Left hindlimb (tissue), 1 donor: ENCODE measurements at regions not wholly inside any gene's neighbourhood (a gene's known extent, or its start where the extent isn't known, plus 50 kb on each side); places are given as distances from the start of the nearest gene placed in this dataset.
"Not testable (repeated sequence)": the region's sequence is repeated elsewhere in the genome, so short reads cannot be mapped to it uniquely, and the experiment has no call there.

Experiments used
- DNase-seq: peaks from one replicate; pipeline ENCODE4 v3.0.0-alpha.2; 2018

- peak; percentile 35 for DNase-seq
Measured at GRCh38 chr2:66171530-66171929, 263.4 kb upstream of the MEIS1 start.

- DNase-seq: no peak
Measured at GRCh38 chr2:66170744-66171330, 264.1 kb upstream of the MEIS1 start.

DNA sequence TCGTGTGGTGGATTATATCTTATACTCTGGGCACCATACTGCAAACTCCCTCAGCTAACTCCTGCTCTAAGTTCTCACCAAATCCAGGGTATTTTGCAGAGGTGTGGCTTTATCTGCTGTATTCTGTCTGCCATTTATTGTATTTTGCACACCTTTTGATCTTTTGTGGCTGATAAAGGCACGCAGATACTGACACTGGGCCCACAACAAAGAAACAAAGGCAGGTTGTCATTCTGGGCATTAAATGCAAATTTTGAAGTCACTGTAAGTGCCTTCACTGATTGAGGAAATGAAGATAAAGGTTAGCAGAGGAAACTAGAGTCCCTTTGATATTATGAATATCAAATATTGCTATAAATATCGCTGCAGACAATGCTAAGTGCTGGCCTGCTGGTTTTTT, 265.8 kb upstream of the MEIS1 start:
- DNase-seq: no peak

DNA sequence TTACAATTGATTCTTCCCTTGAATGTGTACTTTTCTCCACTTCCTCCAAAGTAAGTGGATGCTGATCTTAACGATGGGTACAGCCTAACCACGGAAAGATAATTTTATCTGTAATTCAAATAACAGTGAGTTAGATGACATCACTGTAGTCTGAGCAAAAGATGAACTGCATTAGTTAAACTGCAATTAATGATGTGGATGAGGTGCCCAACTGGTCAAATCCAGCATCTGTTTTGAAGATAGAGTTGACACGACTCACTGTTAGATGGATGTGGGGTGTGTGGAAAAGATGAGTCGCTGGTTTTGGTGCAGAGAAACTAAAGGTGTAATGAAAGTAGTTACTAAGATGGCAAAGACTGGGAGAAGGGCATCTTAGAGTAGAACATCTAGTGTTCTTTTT, 270.5 kb upstream of the MEIS1 start:
- DNase-seq: no peak

DNA sequence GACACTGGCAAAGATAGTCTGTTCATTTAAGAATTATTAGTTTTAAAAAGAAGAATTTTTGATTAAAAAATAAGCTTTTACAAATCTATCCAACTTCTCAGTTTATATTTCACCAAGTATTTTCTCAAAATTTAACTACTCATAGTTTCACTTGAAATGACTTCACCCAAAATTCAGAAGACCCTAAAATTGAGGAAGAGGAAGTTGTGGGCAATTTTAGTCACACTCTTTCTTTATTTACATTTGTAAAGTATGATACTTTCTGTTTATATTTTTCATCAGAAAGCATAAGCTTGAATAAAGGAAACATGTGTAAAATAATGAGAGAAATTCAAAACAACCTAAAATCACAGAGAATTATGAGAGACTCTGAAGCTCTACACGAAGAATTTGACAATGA, 278.8 kb upstream of the MEIS1 start:
- DNase-seq: no peak

DNA sequence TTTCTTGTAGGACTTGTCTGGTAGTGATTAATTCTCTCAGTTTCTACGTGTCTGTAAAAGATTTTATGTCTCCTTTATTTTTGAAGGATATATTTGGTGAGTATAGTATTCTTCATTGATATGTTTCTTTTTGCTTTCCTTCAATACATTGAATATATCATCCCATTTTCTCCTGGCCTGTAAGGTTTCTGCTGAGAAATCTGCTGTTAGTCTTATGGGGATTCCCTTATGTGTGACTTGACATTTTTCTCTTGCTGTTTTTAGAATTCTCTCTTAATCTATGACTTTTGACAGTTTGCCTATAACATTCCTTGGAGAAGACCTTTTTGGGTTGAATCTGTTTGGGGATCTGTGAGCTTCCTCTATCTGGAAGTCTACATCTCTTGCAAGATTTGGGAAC, 281.0 kb upstream of the MEIS1 start:
- no peak for DNase-seq

- DNase-seq: no peak
Measured at GRCh38 chr2:66145490-66145889, 289.4 kb upstream of the MEIS1 start.

DNA sequence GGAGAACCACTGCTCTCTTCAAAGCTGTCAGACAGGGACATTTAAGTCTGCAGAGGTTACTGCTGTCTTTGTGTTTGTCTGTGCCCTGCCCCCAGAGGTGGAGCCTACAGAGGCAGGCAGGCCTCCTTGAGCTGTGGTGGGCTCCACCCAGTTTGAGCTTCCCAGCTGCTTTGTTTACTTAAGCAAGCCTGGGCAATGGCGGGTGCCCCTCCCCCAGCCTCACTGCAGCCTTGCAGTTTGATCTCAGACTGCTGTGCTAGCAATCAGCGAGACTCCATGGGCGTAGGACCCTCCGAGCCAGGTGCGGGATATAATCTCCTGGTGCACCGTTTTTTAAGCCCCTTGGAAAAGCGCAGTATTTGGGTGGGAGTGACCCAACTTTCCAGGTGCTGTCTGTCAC, 290.6 kb upstream of the MEIS1 start:
- DNase-seq: not testable (repeated sequence)

DNA sequence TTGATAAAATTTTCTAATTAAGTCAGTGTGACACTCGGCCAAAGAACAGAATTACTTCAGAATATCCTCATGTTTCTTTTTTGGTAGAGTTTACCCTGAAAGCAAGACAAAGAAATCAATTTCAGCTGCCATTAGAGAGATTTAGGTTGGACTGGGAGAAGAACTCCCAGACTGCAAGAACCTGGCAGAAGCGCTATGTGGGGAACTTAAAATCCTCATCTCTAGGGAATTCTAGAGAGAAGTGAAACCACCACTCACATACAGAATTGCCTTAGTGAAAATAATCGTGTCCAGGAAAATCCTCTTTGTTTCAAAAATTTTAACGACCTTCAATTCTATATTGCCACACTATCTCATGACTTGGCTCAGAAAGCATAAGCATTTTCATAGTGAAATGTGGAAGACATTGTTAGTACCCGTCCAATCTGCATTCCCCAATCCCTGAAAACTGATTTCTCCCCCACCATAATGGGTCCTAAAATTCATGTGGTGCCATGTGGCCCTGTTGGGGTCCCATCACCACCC, 297.3 kb upstream of the MEIS1 start:
- no peak for DNase-seq

GRCh38 chr2:66134138-66134701, 300.7 kb upstream of the MEIS1 start:
- DNase-seq: no peak

- DNase-seq: no peak
Measured at GRCh38 chr2:66127656-66128055, 307.3 kb upstream of the MEIS1 start.

GRCh38 chr2:66127061-66127460, 307.9 kb upstream of the MEIS1 start:
- no peak for DNase-seq

DNA sequence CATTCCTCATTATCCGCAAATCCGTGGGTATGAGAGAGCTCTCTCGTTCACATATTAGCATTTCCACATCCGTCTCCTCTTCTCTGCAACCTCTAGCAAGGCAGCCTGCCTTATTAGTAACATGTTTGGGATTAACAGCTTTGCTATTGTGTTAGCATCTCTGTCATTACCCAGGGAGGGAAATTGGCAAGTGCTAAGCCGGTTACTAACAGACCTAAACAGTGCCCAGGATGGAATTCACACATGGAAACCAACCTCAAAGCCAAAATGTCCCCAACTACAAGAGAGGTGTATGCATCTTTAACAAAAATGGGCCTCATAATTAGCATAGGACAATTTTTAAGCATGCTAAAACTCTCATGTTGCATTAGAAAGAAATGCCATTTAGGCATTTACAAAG, 309.0 kb upstream of the MEIS1 start:
- DNase-seq: no peak

- DNase-seq: no peak
Measured at GRCh38 chr2:66122516-66122915, 312.4 kb upstream of the MEIS1 start.

DNA sequence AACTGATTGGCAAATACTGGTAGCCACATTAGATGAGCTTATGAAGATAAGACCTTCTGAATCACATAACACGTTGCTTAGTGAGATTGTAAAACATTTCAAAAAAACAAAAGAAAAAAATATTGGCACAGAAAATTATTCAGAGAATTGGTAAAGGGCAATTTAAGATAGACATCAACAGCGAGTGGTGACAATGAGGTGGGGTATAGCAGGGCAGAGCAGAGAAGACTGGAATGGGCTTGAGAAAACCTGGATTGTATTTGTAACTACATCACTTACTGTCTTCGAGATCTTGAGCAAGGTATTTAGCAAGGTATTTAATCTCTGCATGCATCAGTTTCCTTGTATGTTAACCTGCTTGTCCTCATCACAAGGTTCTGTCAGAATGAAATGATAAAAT, 313.0 kb upstream of the MEIS1 start:
- DNase-seq: no peak

GRCh38 chr2:66113988-66114625, 320.8 kb upstream of the MEIS1 start:
- DNase-seq: no peak

DNA sequence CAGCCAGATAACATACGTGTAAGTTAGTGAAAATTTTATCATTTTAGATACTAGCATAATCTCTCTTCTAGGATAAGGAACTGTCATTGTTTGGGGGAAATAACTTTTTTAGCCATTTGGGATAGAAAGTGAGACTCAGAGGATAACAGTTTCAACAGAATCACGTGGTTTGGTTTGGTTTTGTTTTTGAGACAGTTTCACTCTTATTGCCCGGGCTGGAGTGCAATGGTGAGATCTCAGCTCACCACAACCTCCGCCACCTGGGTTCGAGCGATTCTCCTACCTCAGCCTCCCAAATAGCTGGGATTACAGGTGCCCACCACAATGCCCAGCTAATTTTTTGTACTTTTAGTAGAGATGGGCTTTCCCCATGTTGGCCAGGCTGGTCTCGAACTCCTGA, 323.2 kb upstream of the MEIS1 start:
- DNase-seq: no peak

- DNase-seq: no peak
Measured at GRCh38 chr2:66110608-66111007, 324.3 kb upstream of the MEIS1 start.

DNA sequence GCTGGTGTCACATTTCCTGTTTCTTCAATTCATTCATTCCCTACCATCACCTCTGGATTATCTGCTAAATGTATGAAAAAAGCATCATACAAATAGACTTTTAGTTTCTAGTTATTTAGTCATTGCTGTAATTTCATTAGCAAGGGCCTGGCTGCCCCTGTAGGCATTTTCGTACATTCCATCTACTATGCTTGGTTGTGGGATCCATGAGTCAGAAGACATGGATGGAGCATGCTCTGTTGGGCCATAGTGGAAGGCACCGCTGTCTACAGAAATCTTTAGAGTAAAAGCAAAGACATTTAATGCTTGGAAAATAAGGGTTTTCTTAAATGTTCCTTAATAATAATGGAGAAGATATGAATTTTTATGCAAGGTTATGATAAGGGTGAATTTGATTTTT, 324.8 kb upstream of the MEIS1 start:
- DNase-seq: no peak

DNA sequence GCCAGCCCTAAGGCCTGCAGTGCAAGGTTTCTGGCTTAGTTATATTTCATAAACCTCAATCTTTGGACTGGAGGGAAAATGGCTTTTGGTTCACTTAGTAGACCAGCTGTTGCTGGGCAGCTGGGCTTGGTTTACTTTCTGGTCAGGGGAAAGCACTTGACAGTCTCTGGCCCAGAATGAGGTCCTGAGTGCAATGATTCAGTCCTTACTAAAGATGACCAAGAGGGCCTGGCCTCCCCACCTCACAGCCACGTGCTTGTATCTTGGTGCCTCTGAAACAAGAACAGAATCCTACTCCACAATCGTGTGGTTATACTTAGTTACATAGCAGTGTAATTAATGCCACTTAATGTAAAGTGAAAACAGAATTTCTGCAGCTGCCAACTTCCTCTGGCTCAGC, 325.5 kb upstream of the MEIS1 start:
- DNase-seq: no peak

DNA sequence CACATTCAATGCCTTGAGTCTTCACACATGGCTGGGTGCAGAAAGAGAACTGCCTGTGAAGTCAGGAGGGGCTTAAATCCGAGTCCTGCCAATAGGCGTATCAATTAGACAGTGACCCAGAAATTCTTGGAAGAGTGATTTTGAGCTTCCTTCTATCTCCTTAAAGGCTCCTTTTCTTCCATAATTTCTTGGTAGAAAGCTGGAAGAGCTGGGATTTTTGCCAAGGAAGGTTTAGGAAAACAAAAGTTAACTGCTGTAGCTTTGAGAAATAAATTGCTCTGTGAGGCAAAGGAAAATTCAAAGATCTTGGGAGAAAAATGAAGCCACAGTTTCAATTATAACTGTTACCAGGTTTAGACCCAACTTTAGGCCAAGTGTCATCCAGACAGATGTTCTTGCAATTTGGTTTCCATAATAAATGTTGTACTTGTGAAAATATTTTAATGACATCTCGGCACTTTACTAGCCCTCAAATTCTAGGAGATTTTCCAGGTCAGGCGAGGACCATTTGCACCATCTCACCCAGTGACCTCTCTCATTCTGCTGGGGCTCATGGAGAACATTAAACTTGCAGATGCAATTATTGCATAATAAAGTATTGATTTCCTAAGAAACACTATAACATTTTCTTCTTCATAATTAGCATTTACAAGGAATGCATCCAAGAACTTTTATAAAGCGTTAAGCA, 329.7 kb upstream of the MEIS1 start:
- DNase-seq: no peak

GRCh38 chr2:66103581-66103980, 331.3 kb upstream of the MEIS1 start:
- DNase-seq: no peak

- no peak for DNase-seq
Measured at GRCh38 chr2:66101206-66101605, 333.7 kb upstream of the MEIS1 start.

DNA sequence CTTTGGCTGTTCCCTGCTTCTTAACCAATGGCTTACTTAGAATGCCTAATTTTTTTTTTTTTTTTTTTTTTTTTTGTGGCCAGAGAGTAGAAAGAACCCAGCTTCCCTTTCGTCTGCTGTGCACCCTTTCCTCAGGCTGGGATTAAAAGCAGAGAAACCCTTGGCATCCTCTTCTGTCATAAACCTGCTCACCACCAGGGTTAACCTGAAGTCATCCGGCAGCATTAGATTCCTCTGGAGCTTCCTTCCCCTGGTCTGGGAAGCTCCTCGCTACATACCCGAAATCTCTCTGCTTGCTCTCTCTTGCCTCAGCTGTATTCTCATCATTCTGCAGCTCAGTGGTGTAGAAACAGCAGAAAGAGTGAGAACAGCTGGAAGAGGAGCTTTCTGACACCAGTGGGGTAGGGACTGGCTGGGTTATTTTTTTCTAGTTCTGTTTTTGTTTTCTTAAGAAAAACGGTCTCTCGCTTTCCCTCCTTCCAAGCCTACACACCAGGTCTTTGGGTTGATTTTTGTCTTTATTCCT, 339.0 kb upstream of the MEIS1 start:
- DNase-seq: no peak
